H1 (cell line): ENCODE measurements at regions not wholly inside any gene's neighbourhood (a gene's known extent, or its start where the extent isn't known, plus 50 kb on each side); places are given as distances from the start of the nearest gene placed in this dataset.

Experiments
- CTCF ChIA-PET: fragments of 300-600 bp; sonication (Branson Sonifier 250); formaldehyde crosslinking; loops from one replicate; lab custom pipeline; 2021; ENCODE audit not compliant: partially characterized antibody; lab: Charles Lee
- POLR2A ChIA-PET: fragments of 300-600 bp; sonication (Branson Sonifier 250); formaldehyde crosslinking; loops from one replicate; lab custom pipeline; 2021; ENCODE audit warnings: inconsistent platforms; ENCODE audit not compliant: partially characterized antibody; lab: Charles Lee
- DNase-seq, 2 experiments: peaks; one replicate each; pipeline versions ENCODE4 v3.0.0 to v3.0.0-alpha.2; 2010 to 2022; ENCODE audit warnings: low spot score in 2 of 2, low read depth in 1 of 2, mixed read lengths in 1 of 2
- FAIRE-seq: peaks from 2 replicates; lab custom pipeline; 2011; peaks lifted over from hg19 to GRCh38; lab: Jason Lieb, UNC
- H2AFZ ChIP-seq: 2 replicates; pipeline ENCODE4 v1.8.1; 2012; ENCODE audit warnings: low read length, inconsistent platforms
- H2AK5ac ChIP-seq: 2 replicates; pipeline ENCODE4 v1.6.1; 2013; ENCODE audit warnings: low read depth, low read length
- H2BK120ac ChIP-seq: replicated peaks from 2 replicates; pipeline ENCODE3; 2013; ENCODE audit warnings: low read depth, low read length, inconsistent platforms
- H2BK12ac ChIP-seq: 2 replicates; pipeline ENCODE4 v1.6.1; 2013; ENCODE audit warnings: low read depth, low read length
- H2BK15ac ChIP-seq: 2 replicates; pipeline ENCODE4 v1.6.1; 2013; ENCODE audit warnings: low read length
- H2BK20ac ChIP-seq: 2 replicates; pipeline ENCODE4 v1.6.1; 2013; ENCODE audit warnings: low read length
- H2BK5ac ChIP-seq: 2 replicates; pipeline ENCODE4 v1.6.1; 2013; ENCODE audit warnings: low read depth, low read length
- H3K14ac ChIP-seq: 2 replicates; pipeline ENCODE4 v1.6.1; 2013; ENCODE audit warnings: inconsistent platforms; ENCODE audit not compliant: insufficient read length
- H3K18ac ChIP-seq: 2 replicates; pipeline ENCODE4 v1.6.1; 2013; ENCODE audit warnings: low read length; ENCODE audit errors: extremely low read depth
- H3K23ac ChIP-seq: 2 replicates; pipeline ENCODE4 v1.6.1; 2013; ENCODE audit warnings: inconsistent platforms; ENCODE audit not compliant: insufficient read length
- H3K23me2 ChIP-seq: 2 replicates; pipeline ENCODE4 v1.6.1; 2013; ENCODE audit warnings: low read depth, low read length
- H3K27ac ChIP-seq: 2 replicates; pipeline ENCODE4 v1.6.1; 2011; ENCODE audit warnings: low read depth, low read length, inconsistent platforms
- H3K27me3 ChIP-seq, 4 experiments: replicated peaks in 1 of 4; 1 replicate in 1 of 4; 2 replicates in 3 of 4; pipeline versions ENCODE4 v1.6.1 to v1.8.1; 2011 to 2013; ENCODE audit warnings: low read length in 3 of 4, mild to moderate bottlenecking in 3 of 4, inconsistent platforms in 2 of 4, mixed read lengths in 2 of 4, moderate library complexity in 1 of 4; ENCODE audit not compliant: control insufficient read depth in 3 of 4, insufficient read depth in 3 of 4; ENCODE audit errors: extremely low read depth in 1 of 4
- H3K36me3 ChIP-seq, 4 experiments: 2 replicates each; pipeline versions ENCODE4 v1.6.1 to v1.8.1; 2011 to 2013; ENCODE audit warnings: mild to moderate bottlenecking in 4 of 4, low read length in 3 of 4, moderate library complexity in 2 of 4, control low read depth in 1 of 4, inconsistent platforms in 1 of 4; ENCODE audit not compliant: insufficient read depth in 4 of 4, control insufficient read depth in 2 of 4
- H3K4ac ChIP-seq: replicated peaks from 2 replicates; pipeline ENCODE3; 2013; ENCODE audit warnings: low read length, low read depth, mixed read lengths, inconsistent platforms; ENCODE audit not compliant: insufficient read length
- H3K4me1 ChIP-seq, 4 experiments: replicated peaks in 1 of 4; 1 replicate in 1 of 4; 2 replicates in 3 of 4; pipeline versions ENCODE4 v1.6.1 to v1.8.1; 2011 to 2013; ENCODE audit warnings: low read length in 3 of 4, inconsistent platforms in 2 of 4, mixed read lengths in 1 of 4; ENCODE audit not compliant: insufficient read depth in 4 of 4, control insufficient read depth in 3 of 4
- H3K4me2 ChIP-seq, 2 experiments: 2 replicates each; pipeline versions ENCODE4 v1.6.1 to v1.8.1; 2011 to 2013; ENCODE audit warnings: low read depth in 2 of 2, low read length in 2 of 2, control low read depth in 1 of 2, inconsistent platforms in 1 of 2, mild to moderate bottlenecking in 1 of 2; ENCODE audit not compliant: insufficient read depth in 1 of 2
- H3K4me3 ChIP-seq, 4 experiments: fragments of 200-600, 300-600 bp in 1 of 4; sonication (generic), shearing (Covaris generic), sonication (Bioruptor Twin) in 1 of 4; 2 replicates each; pipeline versions ENCODE4 v1.5.1 to v1.8.1; 2011 to 2016; ENCODE audit warnings: low read length in 4 of 4, low read depth in 3 of 4, control low read depth in 2 of 4, inconsistent platforms in 2 of 4, mild to moderate bottlenecking in 2 of 4, mixed read lengths in 1 of 4, moderate library complexity in 1 of 4; ENCODE audit not compliant: insufficient read depth in 2 of 4; ENCODE audit errors: extremely low read depth in 1 of 4
- H3K56ac ChIP-seq: replicated peaks from 2 replicates; pipeline ENCODE3; 2013; ENCODE audit warnings: low read depth, mild to moderate bottlenecking, mixed read lengths, low read length, inconsistent platforms; ENCODE audit not compliant: insufficient read length
- H3K79me1 ChIP-seq: 2 replicates; pipeline ENCODE4 v1.6.1; 2013; ENCODE audit warnings: low read depth, low read length, control low read depth
- H3K79me2 ChIP-seq, 2 experiments: 2 replicates each; pipeline versions ENCODE4 v1.6.1 to v1.8.1; 2012 to 2013; ENCODE audit warnings: low read length in 2 of 2, mild to moderate bottlenecking in 2 of 2, inconsistent platforms in 1 of 2; ENCODE audit not compliant: insufficient read depth in 2 of 2, control insufficient read depth in 1 of 2
- H3K9ac ChIP-seq, 4 experiments: replicated peaks in 1 of 4; 1 replicate in 1 of 4; 2 replicates in 3 of 4; pipeline versions ENCODE4 v1.6.1 to v1.8.1; 2011 to 2013; ENCODE audit warnings: low read depth in 3 of 4, low read length in 3 of 4, control low read depth in 2 of 4, mild to moderate bottlenecking in 2 of 4, moderate library complexity in 2 of 4, inconsistent platforms in 1 of 4; ENCODE audit errors: extremely low read depth in 1 of 4
- H3K9me3 ChIP-seq, 2 experiments: 2 replicates each; pipeline versions ENCODE4 v1.6.1 to v1.8.1; 2012 to 2013; ENCODE audit warnings: mild to moderate bottlenecking in 2 of 2, moderate library complexity in 2 of 2, control low read depth in 1 of 2, inconsistent platforms in 1 of 2, low read depth in 1 of 2, low read length in 1 of 2, mixed read lengths in 1 of 2; ENCODE audit not compliant: insufficient read depth in 2 of 2
- H4K20me1 ChIP-seq, 2 experiments: replicated peaks in 1 of 2; 2 replicates each; pipeline versions ENCODE3 to v1.8.1; 2011 to 2013; ENCODE audit warnings: inconsistent platforms in 2 of 2, low read length in 2 of 2, mild to moderate bottlenecking in 1 of 2; ENCODE audit not compliant: insufficient read depth in 2 of 2, control insufficient read depth in 1 of 2
- H4K5ac ChIP-seq: 2 replicates; pipeline ENCODE4 v1.6.1; 2013; ENCODE audit warnings: low read length, low read depth, mixed read lengths, inconsistent platforms; ENCODE audit not compliant: insufficient read length
- H4K8ac ChIP-seq: 2 replicates; pipeline ENCODE4 v1.8.0; 2013; ENCODE audit warnings: mild to moderate bottlenecking, moderate library complexity, low read length, inconsistent platforms; ENCODE audit not compliant: insufficient read depth; ENCODE audit errors: extremely low read depth
- H4K91ac ChIP-seq: replicated peaks from 2 replicates; pipeline ENCODE3; 2013; ENCODE audit warnings: low read length, mixed read lengths, inconsistent platforms; ENCODE audit not compliant: insufficient read length
- WGBS, 2 experiments: shearing (Covaris generic) in 1 of 2; methylation state at CpG; one replicate each; pipeline versions ENCODE4 v1.1.6 to v1.1.7; 2013 to 2015; ENCODE audit warnings: low lambda C conversion rate in 2 of 2, mixed read lengths in 2 of 2, inconsistent platforms in 1 of 2, low coverage in 1 of 2, missing lambda C conversion rate in 1 of 2; ENCODE audit not compliant: insufficient replicate concordance in 2 of 2, insufficient coverage in 1 of 2, insufficient read length in 1 of 2; ENCODE audit errors: extremely low coverage in 1 of 2, missing lambda C conversion rate in 1 of 2; 5-methylcytosine and 5-hydroxymethylcytosine counted together
- TF ChIP-seq, protein P1 (sequence below): IDR thresholded peaks from 2 replicates; pipeline ENCODE4 v1.6.1; 2011; ENCODE audit warnings: low read length, improper control_type of control experiment

DNA sequence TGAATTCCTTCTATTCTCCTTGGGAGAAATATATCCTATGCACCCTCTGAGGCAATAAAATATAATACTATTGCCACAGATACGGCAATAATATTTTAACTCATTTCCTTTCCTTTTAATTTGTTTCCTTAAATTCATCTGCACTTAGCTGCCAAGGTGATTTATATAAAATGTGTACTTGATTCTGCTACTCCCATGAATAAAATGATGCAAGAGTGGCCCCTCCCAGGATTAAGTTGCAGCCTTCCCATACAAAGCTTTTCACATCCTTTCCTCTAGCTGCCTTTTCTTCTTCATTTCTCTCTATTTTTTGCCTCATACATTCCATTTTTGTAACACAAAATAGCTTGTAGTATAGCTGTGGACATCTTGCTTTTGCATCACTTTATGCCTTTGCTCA, 464.1 kb upstream of the ZEB2 start:
- H2BK15ac ChIP-seq = no peak overlapping the region
- peaks cover 7% of the 10 kb centered on the region in 2 experiments; a peak in 2 of 4 replicates for H3K9me3 ChIP-seq
- H2BK12ac ChIP-seq = no peak overlapping the region
- no peak overlapping the region for H3K4ac ChIP-seq
- peaks cover 0 to 4% (median 0%) of the 10 kb centered on the region in 4 experiments; a peak in 2 of 8 replicates for H3K36me3 ChIP-seq
- CTCF ChIA-PET = interaction anchor here (0.7 to 1.8 kb wide), 2 partner anchors 9 to 120 kb away, joined by 3 to 5 read pairs; no protein-coding TSS in a partner anchor
- no peak overlapping the region for H2AK5ac ChIP-seq
- H2BK120ac ChIP-seq = no peak overlapping the region
- no peak for FAIRE-seq
- H2BK20ac ChIP-seq = no peak overlapping the region
- no peak for DNase-seq
- no peaks in the 10 kb centered on the region for H3K27me3 ChIP-seq
- H3K79me1 ChIP-seq = no peaks in the 10 kb centered on the region
- WGBS, 2 experiments = 100% methylated on average over 1 of the region's 1 CpG; no CpG with 5 or more reads in 1 of the 2 experiments
- H3K4me3 ChIP-seq = no peak overlapping the region
- POLR2A ChIA-PET = no interaction called here
- no peaks in the 10 kb centered on the region for H4K20me1 ChIP-seq
- no peaks in the 10 kb centered on the region for H3K23me2 ChIP-seq
- H2BK5ac ChIP-seq = no peak overlapping the region
- no peaks in the 10 kb centered on the region for H3K79me2 ChIP-seq
- H4K91ac ChIP-seq = no peak overlapping the region
- H3K23ac ChIP-seq = no peak overlapping the region
- no peak overlapping the region for H3K27ac ChIP-seq
- no peaks in the 10 kb centered on the region for H3K4me1 ChIP-seq
- no peak overlapping the region for H4K8ac ChIP-seq
- no peak overlapping the region for H3K14ac ChIP-seq
- no peak overlapping the region for H3K56ac ChIP-seq
- H3K18ac ChIP-seq = no peak overlapping the region
- H4K5ac ChIP-seq = no peak overlapping the region
- no peak overlapping the region for H2AFZ ChIP-seq
- no peak overlapping the region for H3K4me2 ChIP-seq
- TF ChIP-seq, protein P1, sequence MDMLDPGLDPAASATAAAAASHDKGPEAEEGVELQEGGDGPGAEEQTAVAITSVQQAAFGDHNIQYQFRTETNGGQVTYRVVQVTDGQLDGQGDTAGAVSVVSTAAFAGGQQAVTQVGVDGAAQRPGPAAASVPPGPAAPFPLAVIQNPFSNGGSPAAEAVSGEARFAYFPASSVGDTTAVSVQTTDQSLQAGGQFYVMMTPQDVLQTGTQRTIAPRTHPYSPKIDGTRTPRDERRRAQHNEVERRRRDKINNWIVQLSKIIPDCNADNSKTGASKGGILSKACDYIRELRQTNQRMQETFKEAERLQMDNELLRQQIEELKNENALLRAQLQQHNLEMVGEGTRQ = no peak
- H3K9ac ChIP-seq = no peak overlapping the region
